ENCODE measurements at regions not wholly inside any gene's neighbourhood (a gene's known extent, or its start where the extent isn't known, plus 50 kb on each side); places are given as distances from the start of the nearest gene placed in this dataset.

DNA sequence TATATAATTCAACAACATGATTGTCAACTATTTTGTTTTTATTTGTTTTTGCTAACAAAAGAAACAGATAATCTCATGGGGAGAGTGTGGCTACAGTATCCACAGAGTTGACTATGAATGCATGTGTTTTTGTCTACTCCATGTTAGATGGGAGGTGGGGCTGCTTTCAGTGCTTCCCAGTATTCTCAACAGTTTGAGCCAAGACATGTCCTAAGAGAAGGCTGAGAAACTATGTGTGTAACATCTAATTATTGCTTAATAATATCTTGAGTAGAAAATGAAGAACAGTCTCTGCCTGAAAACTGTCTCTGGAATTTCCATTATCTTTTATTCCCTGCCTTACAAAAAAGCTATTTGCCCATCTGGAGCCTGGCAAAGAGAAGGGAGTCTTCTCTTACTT lies 178.8 kb upstream of the MMADHC start:
- no peak for TF ChIP-seq EZH2 (IDR thresholded peaks at IDR 0.05; ENCODE audit: insufficient read depth, poor library complexity, severe bottlenecking)
- TF ChIP-seq EZH2phosphoT487 (IDR thresholded peaks at IDR 0.05; ENCODE audit: insufficient read depth, low read depth) = no peak
